ENCODE measurements at regions not wholly inside any gene's neighbourhood (a gene's known extent, or its start where the extent isn't known, plus 50 kb on each side); places are given as distances from the start of the nearest gene placed in this dataset.

DNA sequence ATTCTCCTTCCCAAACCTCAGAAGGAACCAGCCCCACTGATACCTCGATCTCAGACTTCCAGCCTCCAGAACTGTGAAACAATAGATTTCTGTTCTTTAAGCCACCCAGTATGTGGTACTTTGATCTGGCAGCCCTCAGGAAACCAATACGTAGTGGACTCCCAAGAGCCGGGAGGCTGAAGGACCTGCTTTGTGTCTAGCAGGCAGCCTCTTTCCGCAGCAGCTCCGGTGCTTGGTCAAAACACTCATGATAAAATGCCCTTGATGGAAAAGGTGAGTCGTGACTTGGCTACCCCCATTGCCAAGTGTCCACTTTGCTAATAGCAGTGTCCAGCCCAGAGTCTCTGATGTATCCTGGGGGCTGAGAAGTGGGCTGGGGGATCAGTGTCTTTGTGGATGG, 158.8 kb upstream of the TMTC4 start:
- TF ChIP-seq POLR2AphosphoS5 (IDR thresholded peaks at IDR 0.05) (no peak), POLR2A (IDR thresholded peaks at IDR 0.05) (no peak)
- no peak for ATAC-seq (ENCODE audit: low FRiP score in 2 of 2)

GRCh38 chr13:100828226-100828625, 153.6 kb upstream of the TMTC4 start:
- no peak for DNase-seq
- Histone ChIP-seq H3K27ac (no peak overlapping the region), H3K4me3 (no peak overlapping the region), H3K4me1 (no peaks in the 10 kb centered on the region), H3K27me3 (no peaks in the 10 kb centered on the region), H3K9me3 (peaks cover 0 to 3% (median 0%) of the 10 kb centered on the region in 4 donors), H3K36me3 (no peaks in the 10 kb centered on the region)
- TF ChIP-seq EP300 (IDR thresholded peaks at IDR 0.05) (no peak), POLR2AphosphoS5 (IDR thresholded peaks at IDR 0.05) (no peak), POLR2A (IDR thresholded peaks at IDR 0.05) (no peak), CTCF (IDR thresholded peaks at IDR 0.05) (no peak)
- WGBS, 2 donors, result 34 to 50% methylated on average over 5 of the region's 5 CpGs
- no peak for ATAC-seq (ENCODE audit: low FRiP score in 2 of 2)

More for the DNA sequence above, 158.8 kb upstream of the TMTC4 start:
- Histone ChIP-seq H3K9me3 (peaks cover 0 to 3% (median 0%) of the 10 kb centered on the region in 4 donors), H3K27me3 (no peaks in the 10 kb centered on the region), H3K4me1 (no peaks in the 10 kb centered on the region), H3K36me3 (no peaks in the 10 kb centered on the region), H3K27ac (no peak overlapping the region), H3K4me3 (no peak overlapping the region)
- DNase-seq, result no peak
- 68 to 72% methylated on average over 6 of the region's 6 CpGs for WGBS, 2 donors

DNA sequence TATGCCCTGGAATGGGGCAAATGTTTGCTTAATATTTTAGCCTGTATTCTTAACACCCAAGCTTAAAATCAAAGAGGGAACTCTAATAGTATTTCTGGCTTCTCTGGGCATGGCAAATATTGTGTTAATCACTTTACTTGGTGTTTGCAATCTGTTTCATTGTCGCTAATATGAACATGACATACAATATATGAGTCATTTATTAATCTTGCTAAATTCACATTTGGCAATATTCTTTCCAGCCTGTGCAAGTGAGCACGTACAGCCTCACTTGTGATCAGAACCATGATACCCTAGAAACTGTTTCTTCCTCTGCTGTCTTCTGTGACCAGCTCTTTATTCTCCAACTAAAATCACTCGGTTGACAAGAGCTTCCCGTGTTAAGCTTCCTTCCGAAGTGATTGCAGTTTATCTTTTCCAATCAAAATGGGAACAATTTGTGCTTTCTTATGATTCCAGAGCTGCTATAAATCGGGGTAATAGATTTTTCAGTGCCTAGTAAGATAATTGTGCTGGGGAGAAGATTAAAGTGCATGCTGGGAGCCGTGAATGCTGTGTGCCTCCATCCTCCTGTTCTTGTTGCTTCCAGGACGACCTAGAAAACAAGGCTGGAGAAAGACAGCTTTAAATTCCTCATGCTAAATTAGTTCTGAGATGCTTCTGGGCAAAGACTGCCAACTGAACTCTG, 153.0 kb upstream of the TMTC4 start:
- H3K4me3 ChIP-seq, result no peak overlapping the region
- ATAC-seq (ENCODE audit: low FRiP score in 2 of 2), result no peak
- no peak for TF ChIP-seq CTCF (IDR thresholded peaks at IDR 0.05)
- no peak for TF ChIP-seq POLR2AphosphoS5 (IDR thresholded peaks at IDR 0.05)

DNA sequence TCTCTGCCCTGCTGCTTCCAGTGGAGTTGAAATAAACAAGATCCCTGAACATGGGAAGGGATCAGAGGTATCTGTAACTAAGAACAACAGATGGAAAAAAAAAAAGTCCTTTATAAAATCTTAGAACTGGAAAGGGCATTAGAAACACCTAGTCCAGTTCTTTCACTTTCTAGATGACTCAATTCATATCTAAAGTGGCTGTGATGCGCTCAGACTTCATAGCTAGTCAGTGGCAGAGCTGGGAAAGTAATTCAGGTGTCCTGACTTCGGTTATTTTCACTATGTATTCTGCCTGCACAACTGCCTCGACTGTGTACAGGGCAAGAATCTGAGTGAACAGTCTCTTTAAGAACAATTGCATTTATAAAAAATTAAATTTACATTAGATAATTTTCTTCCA, 151.8 kb upstream of the TMTC4 start:
- Histone ChIP-seq H3K4me3 (no peak overlapping the region), H3K9me3 (peaks cover 0 to 3% (median 0%) of the 10 kb centered on the region in 4 donors), H3K36me3 (no peaks in the 10 kb centered on the region), H3K4me1 (no peaks in the 10 kb centered on the region), H3K27ac (no peak overlapping the region), H3K27me3 (no peaks in the 10 kb centered on the region)
- DNase-seq, result no peak
- no peak for TF ChIP-seq CTCF (IDR thresholded peaks at IDR 0.05)
- TF ChIP-seq POLR2AphosphoS5 (IDR thresholded peaks at IDR 0.05), result no peak
- TF ChIP-seq POLR2A (IDR thresholded peaks at IDR 0.05), result no peak
- no peak for TF ChIP-seq EP300 (IDR thresholded peaks at IDR 0.05)
- ATAC-seq (ENCODE audit: low FRiP score in 2 of 2), result no peak
- WGBS, 2 donors, result 46 to 75% methylated on average over 3 of the region's 3 CpGs

More for the DNA sequence above, 153.0 kb upstream of the TMTC4 start:
- no peaks in the 10 kb centered on the region for H3K27me3 ChIP-seq
- H3K9me3 ChIP-seq, result peaks cover 0 to 3% (median 0%) of the 10 kb centered on the region in 4 donors
- 61 to 70% methylated on average over 8 of the region's 8 CpGs for WGBS, 2 donors
- DNase-seq, result no peak
- H3K36me3 ChIP-seq, result no peaks in the 10 kb centered on the region
- no peaks in the 10 kb centered on the region for H3K4me1 ChIP-seq
- H3K27ac ChIP-seq, result no peak overlapping the region

GRCh38 chr13:100825557-100825956, 151.0 kb upstream of the TMTC4 start:
- no peaks in the 10 kb centered on the region for H3K27me3 ChIP-seq
- WGBS, 2 donors, result 68 to 75% methylated on average over 3 of the region's 3 CpGs
- DNase-seq (no peak), ATAC-seq (ENCODE audit: low FRiP score in 2 of 2) (no peak)
- H3K4me3 ChIP-seq, result no peak overlapping the region
- no peak overlapping the region for H3K27ac ChIP-seq
- H3K4me1 ChIP-seq, result no peaks in the 10 kb centered on the region
- peaks cover 0 to 3% (median 0%) of the 10 kb centered on the region in 4 donors for H3K9me3 ChIP-seq
- H3K36me3 ChIP-seq, result no peaks in the 10 kb centered on the region
- no peak for TF ChIP-seq CTCF (IDR thresholded peaks at IDR 0.05)
